ENCODE measurements at regions not wholly inside any gene's neighbourhood (a gene's known extent, or its start where the extent isn't known, plus 50 kb on each side); places are given as distances from the start of the nearest gene placed in this dataset.

GRCh38 chr11:80856066-80856465 lies 1415.2 kb upstream of the TENM4 start:
- TF ChIP-seq CTCF (IDR thresholded peaks at IDR 0.05; ENCODE audit: poor library complexity) (no peak), EZH2 (IDR thresholded peaks at IDR 0.05; ENCODE audit: borderline replicate concordance) (no peak)
